NCI-H1417 (cell line): ENCODE measurements at regions not wholly inside any gene's neighbourhood (a gene's known extent, or its start where the extent isn't known, plus 50 kb on each side); places are given as distances from the start of the nearest gene placed in this dataset.

ENCODE experiments used
- DNase-seq, 3 experiments: peaks; one replicate each; lab custom pipeline; 2025; lab: John Stamatoyannopoulos, UW

GRCh38 chr6:101212640-101213039 lies 180.9 kb upstream of the GRIK2 start:
- DNase-seq, result no peak

- no peak for DNase-seq
These were observed 171.5 kb upstream of the GRIK2 start for GRCh38 chr6:101222007-101222406.

- DNase-seq, result no peak
These were observed 168.8 kb upstream of the GRIK2 start for GRCh38 chr6:101224751-101225150.

- DNase-seq, result peak in 2 of 3 experiments; percentile 0 to 19
These were observed 166.8 kb upstream of the GRIK2 start for GRCh38 chr6:101226677-101227135.

- no peak for DNase-seq
These were observed 162.6 kb upstream of the GRIK2 start for GRCh38 chr6:101230866-101231265.

- no peak for DNase-seq
These were observed 161.8 kb upstream of the GRIK2 start for GRCh38 chr6:101231606-101232235.

GRCh38 chr6:101232961-101233360 lies 160.5 kb upstream of the GRIK2 start:
- DNase-seq, result no peak

GRCh38 chr6:101236709-101237108 lies 156.8 kb upstream of the GRIK2 start:
- no peak for DNase-seq

- no peak for DNase-seq
These were observed 152.1 kb upstream of the GRIK2 start for GRCh38 chr6:101241442-101241841.

- DNase-seq, result no peak
These were observed 144.0 kb upstream of the GRIK2 start for GRCh38 chr6:101249470-101249869.

- DNase-seq, result no peak
These were observed 136.3 kb upstream of the GRIK2 start for GRCh38 chr6:101257163-101257562.

GRCh38 chr6:101259505-101259904 lies 134.0 kb upstream of the GRIK2 start:
- no peak for DNase-seq

- DNase-seq, result no peak
These were observed 129.9 kb upstream of the GRIK2 start for GRCh38 chr6:101263596-101263995.

- no peak for DNase-seq
These were observed 127.4 kb upstream of the GRIK2 start for GRCh38 chr6:101266063-101266462.

GRCh38 chr6:101268541-101268940 lies 125.0 kb upstream of the GRIK2 start:
- DNase-seq, result no peak

GRCh38 chr6:101275251-101275650 lies 118.3 kb upstream of the GRIK2 start:
- DNase-seq, result no peak

GRCh38 chr6:101276066-101276465 lies 117.4 kb upstream of the GRIK2 start:
- no peak for DNase-seq

- DNase-seq, result peak in 1 of 3 experiments; percentile 37
These were observed 114.1 kb upstream of the GRIK2 start for GRCh38 chr6:101279410-101279809.

GRCh38 chr6:101281266-101281665 lies 112.2 kb upstream of the GRIK2 start:
- no peak for DNase-seq

GRCh38 chr6:101284131-101284530 lies 109.4 kb upstream of the GRIK2 start:
- DNase-seq, result no peak

GRCh38 chr6:101286146-101286545 lies 107.4 kb upstream of the GRIK2 start:
- DNase-seq, result peak in 2 of 3 experiments; percentile 45 to 91

GRCh38 chr6:101290346-101290745 lies 103.2 kb upstream of the GRIK2 start:
- no peak for DNase-seq

GRCh38 chr6:101294051-101294638 lies 99.4 kb upstream of the GRIK2 start:
- DNase-seq, result no peak

- no peak for DNase-seq
These were observed 98.8 kb upstream of the GRIK2 start for GRCh38 chr6:101294676-101295075.
